ENCODE measurements at regions not wholly inside any gene's neighbourhood (a gene's known extent, or its start where the extent isn't known, plus 50 kb on each side); places are given as distances from the start of the nearest gene placed in this dataset.

- DNase-seq (ENCODE audit: low read depth): no peak
- TF ChIP-seq CTCF (conservative IDR thresholded peaks at IDR 0.05; ENCODE audit: low read length): no peak
- H3K4me3 ChIP-seq (ENCODE audit: low read length): no peak overlapping the region
Measured at GRCh38 chr3:124653071-124653796, 77.0 kb upstream of the UMPS start.

GRCh38 chr3:124653797-124654469 is 76.3 kb upstream of the UMPS start:
- DNase-seq (ENCODE audit: low read depth): no peak
- TF ChIP-seq CTCF (conservative IDR thresholded peaks at IDR 0.05; ENCODE audit: low read length): no peak
- no peak overlapping the region for H3K4me3 ChIP-seq (ENCODE audit: low read length)

- no peak for DNase-seq (ENCODE audit: low read depth)
- no peak overlapping the region for H3K4me3 ChIP-seq (ENCODE audit: low read length)
- no peak for TF ChIP-seq CTCF (conservative IDR thresholded peaks at IDR 0.05; ENCODE audit: low read length)
Measured at GRCh38 chr3:124654470-124654845, 75.8 kb upstream of the UMPS start.

GRCh38 chr3:124656531-124656930 is 73.7 kb upstream of the UMPS start:
- DNase-seq (ENCODE audit: low read depth): no peak
- no peak overlapping the region for H3K4me3 ChIP-seq (ENCODE audit: low read length)
- no peak for TF ChIP-seq CTCF (conservative IDR thresholded peaks at IDR 0.05; ENCODE audit: low read length)

- TF ChIP-seq CTCF (conservative IDR thresholded peaks at IDR 0.05; ENCODE audit: low read length): no peak
- no peak overlapping the region for H3K4me3 ChIP-seq (ENCODE audit: low read length)
- DNase-seq (ENCODE audit: low read depth): no peak
Measured at GRCh38 chr3:124657138-124657537, 73.1 kb upstream of the UMPS start.

GRCh38 chr3:124658270-124658669 is 72.0 kb upstream of the UMPS start:
- DNase-seq (ENCODE audit: low read depth): no peak
- no peak overlapping the region for H3K4me3 ChIP-seq (ENCODE audit: low read length)
- no peak for TF ChIP-seq CTCF (conservative IDR thresholded peaks at IDR 0.05; ENCODE audit: low read length)

- H3K4me3 ChIP-seq (ENCODE audit: low read length): no peak overlapping the region
- DNase-seq (ENCODE audit: low read depth): no peak
- TF ChIP-seq CTCF (conservative IDR thresholded peaks at IDR 0.05; ENCODE audit: low read length): no peak
Measured at GRCh38 chr3:124659175-124659574, 71.1 kb upstream of the UMPS start.
